Sigmoid colon (tissue), 4 donors: ENCODE measurements at regions not wholly inside any gene's neighbourhood (a gene's known extent, or its start where the extent isn't known, plus 50 kb on each side); places are given as distances from the start of the nearest gene placed in this dataset.

Source experiments
- CTCF ChIP-seq, 4 experiments: fragments of 450-650 bp in 3 of 4; fragments of 200-600 bp in 1 of 4; IDR thresholded peaks; one replicate each; pipeline ENCODE4 v1.5.1; 2016 to 2019; ENCODE audit warnings: antibody characterized with exemption in 4 of 4, mild to moderate bottlenecking in 3 of 4, moderate library complexity in 2 of 4
- EP300 ChIP-seq, 4 donors: sonication (generic); formaldehyde crosslinking; IDR thresholded peaks; one replicate each; pipeline ENCODE4 v1.6.1; 2017; ENCODE audit warnings: antibody characterized with exemption in 4 of 4
- POLR2A ChIP-seq, 2 donors: fragments of 450-650 bp; IDR thresholded peaks; one replicate each; pipeline ENCODE4 v1.6.1; 2016; ENCODE audit warnings: antibody characterized with exemption in 2 of 2, mild to moderate bottlenecking in 2 of 2, moderate library complexity in 2 of 2
- POLR2AphosphoS5 ChIP-seq, 4 donors: sonication (generic); formaldehyde crosslinking; IDR thresholded peaks; one replicate each; pipeline ENCODE4 v1.6.1; 2017; ENCODE audit warnings: antibody characterized with exemption in 4 of 4

- TF ChIP-seq CTCF (IDR thresholded peaks at IDR 0.05) (no peak), POLR2A (IDR thresholded peaks at IDR 0.05) (no peak), EP300 (IDR thresholded peaks at IDR 0.05) (no peak), POLR2AphosphoS5 (IDR thresholded peaks at IDR 0.05) (no peak)
These were observed 532.2 kb downstream of the MATN1 start for GRCh38 chr1:30191154-30191702.
